ENCODE measurements at regions not wholly inside any gene's neighbourhood (a gene's known extent, or its start where the extent isn't known, plus 50 kb on each side); places are given as distances from the start of the nearest gene placed in this dataset.

- TF ChIP-seq EZH2 (IDR thresholded peaks at IDR 0.05; ENCODE audit: insufficient read depth, low read length), result no peak
- no peak for TF ChIP-seq CTCF (IDR thresholded peaks at IDR 0.05; ENCODE audit: insufficient read depth, low read depth, low read length)
Measured at GRCh38 chr1:200328379-200328778, 81.5 kb downstream of the ZNF281 start.

All from astrocyte (in vitro differentiated cells and primary cell).